ENCODE measurements at regions not wholly inside any gene's neighbourhood (a gene's known extent, or its start where the extent isn't known, plus 50 kb on each side); places are given as distances from the start of the nearest gene placed in this dataset.

DNA sequence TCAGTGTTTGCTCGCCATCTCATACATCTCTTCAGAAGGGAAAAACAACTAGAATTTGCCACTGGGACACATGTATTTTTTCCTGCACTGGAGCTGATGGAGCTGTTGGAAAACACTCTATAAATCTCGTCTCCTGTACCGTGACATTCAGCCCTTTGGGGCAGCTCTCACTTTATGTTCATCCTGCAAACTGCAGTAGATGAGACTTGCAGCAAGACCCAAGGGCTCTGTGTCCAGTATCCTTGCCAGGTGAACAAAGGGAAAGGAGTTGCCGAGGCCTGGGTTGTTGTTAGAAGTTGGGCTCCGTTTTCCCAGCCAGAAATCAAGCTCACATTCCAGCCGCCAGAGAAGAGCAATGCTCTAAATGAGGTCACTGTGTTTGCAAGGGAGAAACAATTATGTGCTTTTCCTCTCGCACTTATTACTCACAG lies 285.1 kb downstream of the SLC4A3 start:
- TF ChIP-seq POLR2A (IDR thresholded peaks at IDR 0.05): no peak
- TF ChIP-seq, protein P1, sequence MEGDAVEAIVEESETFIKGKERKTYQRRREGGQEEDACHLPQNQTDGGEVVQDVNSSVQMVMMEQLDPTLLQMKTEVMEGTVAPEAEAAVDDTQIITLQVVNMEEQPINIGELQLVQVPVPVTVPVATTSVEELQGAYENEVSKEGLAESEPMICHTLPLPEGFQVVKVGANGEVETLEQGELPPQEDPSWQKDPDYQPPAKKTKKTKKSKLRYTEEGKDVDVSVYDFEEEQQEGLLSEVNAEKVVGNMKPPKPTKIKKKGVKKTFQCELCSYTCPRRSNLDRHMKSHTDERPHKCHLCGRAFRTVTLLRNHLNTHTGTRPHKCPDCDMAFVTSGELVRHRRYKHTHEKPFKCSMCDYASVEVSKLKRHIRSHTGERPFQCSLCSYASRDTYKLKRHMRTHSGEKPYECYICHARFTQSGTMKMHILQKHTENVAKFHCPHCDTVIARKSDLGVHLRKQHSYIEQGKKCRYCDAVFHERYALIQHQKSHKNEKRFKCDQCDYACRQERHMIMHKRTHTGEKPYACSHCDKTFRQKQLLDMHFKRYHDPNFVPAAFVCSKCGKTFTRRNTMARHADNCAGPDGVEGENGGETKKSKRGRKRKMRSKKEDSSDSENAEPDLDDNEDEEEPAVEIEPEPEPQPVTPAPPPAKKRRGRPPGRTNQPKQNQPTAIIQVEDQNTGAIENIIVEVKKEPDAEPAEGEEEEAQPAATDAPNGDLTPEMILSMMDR (IDR thresholded peaks at IDR 0.05): peak in 4 of 6 experiments; percentile 26 to 59 (median 37)

Data from thyroid gland (tissue), 4 donors.